GM18505 (cell line): ENCODE measurements at regions not wholly inside any gene's neighbourhood (a gene's known extent, or its start where the extent isn't known, plus 50 kb on each side); places are given as distances from the start of the nearest gene placed in this dataset.

Source experiments
- ATAC-seq: cut with Tn5 transposase; IDR thresholded peaks from one replicate; pipeline ENCODE4 v1.9.1; 2021; ENCODE audit not compliant: unreplicated experiment
- POLR2A ChIP-seq: IDR thresholded peaks from 4 replicates; pipeline ENCODE4 v1.6.1; 2011; ENCODE audit warnings: borderline replicate concordance; ENCODE audit not compliant: insufficient read depth, insufficient read length; ENCODE audit errors: extremely low read depth

- no peak for ATAC-seq
- TF ChIP-seq POLR2A, result no peak
Measured at GRCh38 chr6:40185486-40185885, 251.2 kb upstream of the MOCS1 start.

GRCh38 chr6:40183902-40184301 is 249.6 kb upstream of the MOCS1 start:
- ATAC-seq, result no peak
- no peak for TF ChIP-seq POLR2A

DNA sequence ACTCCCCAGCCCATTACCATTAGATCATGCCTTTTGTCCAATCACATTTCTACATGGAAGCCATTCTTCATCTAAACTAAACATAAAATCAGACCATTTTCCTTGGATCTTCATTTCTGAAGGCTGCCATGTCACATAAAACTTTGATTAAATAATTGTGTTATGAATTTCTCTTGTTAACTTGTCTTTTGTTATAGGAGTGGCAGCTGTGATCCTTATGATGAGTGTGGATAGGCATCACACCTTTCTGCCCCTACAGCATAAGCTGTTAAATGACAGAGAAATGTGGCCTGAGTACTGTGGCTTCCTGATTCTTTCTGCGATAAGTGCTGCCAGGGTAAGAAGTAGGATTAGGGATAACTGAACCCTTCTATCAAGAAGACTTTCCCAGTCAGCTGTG is 247.1 kb upstream of the MOCS1 start:
- ATAC-seq, result no peak
- TF ChIP-seq POLR2A, result no peak

DNA sequence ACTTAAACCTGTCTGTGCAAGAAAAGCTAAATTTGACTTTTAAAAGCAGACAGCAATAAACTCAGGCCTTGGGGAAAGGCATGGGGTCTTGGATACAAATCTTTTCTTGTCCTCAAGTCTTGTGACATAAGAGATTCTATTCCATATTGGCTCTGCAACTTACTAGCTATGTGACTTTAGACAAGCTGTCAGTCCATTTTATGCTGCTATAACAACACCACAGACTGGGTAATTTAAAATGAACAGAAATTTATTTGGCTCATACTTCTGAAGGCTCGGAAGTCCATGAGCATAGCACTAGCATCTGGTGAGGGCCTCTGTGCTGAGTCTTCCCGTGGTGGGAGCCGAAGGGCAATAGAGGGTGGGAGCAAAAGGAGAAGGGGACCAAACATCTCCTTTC is 246.0 kb upstream of the MOCS1 start:
- no peak for ATAC-seq
- no peak for TF ChIP-seq POLR2A

DNA sequence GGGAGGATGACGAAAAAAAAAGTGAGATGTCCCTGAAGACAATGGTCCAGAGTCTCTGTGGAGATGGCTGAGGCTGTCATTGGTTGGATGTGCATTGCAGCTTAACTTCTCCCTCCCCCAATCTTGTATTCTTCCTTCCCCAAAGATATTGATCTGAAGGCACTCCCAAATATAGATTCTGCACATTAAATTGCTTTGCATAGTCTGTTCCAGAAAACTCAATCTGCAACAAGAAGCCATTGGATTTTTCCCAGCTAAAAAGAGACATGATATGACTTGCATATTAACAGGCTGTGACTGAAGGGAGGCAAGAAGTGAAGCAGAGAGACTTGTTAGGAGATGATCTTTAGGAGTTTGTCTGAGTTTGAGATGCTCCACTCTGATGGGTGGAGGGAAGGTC is 245.2 kb upstream of the MOCS1 start:
- TF ChIP-seq POLR2A, result no peak
- no peak for ATAC-seq

DNA sequence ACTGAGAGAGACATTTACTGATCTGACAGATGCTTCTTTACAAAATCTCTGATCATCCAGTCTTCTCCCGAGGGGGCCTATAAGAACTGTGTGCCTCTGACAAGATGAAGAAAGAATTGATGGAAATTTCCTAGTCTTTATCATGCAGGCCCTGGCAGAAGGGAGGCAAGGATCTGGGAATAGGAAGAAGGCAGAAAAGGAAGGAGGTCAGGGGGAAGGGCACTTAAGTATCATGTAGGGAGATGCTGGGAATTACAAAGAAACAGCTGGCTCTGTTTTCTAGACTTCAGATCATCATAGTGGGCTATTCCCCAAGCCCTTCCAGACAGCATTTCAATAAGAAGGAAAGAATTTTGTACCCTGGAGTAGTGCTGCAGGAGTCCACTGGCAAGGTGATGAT is 243.3 kb upstream of the MOCS1 start:
- no peak for ATAC-seq
- no peak for TF ChIP-seq POLR2A

DNA sequence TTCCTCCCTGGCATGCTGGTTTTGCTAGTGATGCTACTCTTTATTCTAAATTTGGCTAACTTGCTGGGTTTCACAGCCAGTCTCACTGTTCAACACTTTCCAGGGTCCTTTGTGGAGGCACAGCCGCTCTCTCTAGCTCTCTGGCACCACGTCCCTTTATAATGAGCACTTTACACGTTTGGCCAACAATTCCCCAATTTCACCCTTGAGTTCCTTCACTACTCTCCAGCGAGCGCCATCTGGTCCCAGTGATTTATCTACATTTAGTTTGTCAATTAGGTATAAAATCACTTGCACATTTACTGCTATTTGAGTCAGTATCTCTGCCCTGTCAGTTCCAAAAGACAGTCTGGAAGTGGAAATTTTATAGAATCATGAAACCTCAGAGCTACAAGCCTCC is 241.9 kb upstream of the MOCS1 start:
- no peak for ATAC-seq
- TF ChIP-seq POLR2A, result no peak

DNA sequence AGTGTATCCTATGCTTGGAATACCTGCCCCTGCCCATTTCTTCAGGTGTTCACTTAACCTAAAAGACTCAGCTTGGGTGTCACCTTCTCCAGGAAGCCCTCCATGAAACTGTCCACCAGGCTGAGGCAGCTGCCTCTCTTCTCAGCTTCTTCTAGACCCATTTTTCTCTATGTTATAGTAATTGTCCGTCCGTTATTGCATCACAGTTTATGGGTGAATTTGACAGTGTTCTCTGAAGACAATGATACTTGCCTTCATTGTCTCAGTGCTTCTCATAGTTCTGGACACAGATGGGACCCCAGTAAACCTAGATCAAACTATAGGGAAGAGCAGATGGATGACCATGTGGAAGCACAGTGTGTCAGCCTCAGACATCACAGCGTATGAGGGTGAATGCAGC is 238.0 kb upstream of the MOCS1 start:
- no peak for ATAC-seq
- no peak for TF ChIP-seq POLR2A

DNA sequence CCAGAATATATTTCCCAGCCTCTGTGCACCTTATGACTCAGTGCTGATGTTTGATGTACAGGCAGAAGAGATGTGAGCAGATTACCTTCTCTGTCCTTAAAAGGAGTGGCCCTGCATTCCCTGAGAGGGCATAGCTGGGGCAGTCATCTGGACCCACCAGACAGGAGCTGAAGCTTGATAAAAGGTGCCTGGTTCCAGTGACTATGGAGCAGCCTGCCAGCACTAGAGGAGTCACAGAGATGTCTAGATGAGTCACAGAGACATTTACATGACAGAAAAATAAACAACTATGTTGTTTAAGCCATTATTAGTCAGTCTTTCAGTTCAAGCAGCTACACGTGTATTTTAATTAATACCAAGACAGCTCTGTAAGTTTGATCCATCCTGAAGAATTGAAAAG is 237.1 kb upstream of the MOCS1 start:
- no peak for TF ChIP-seq POLR2A
- ATAC-seq, result no peak

GRCh38 chr6:40170856-40171255 is 236.6 kb upstream of the MOCS1 start:
- no peak for TF ChIP-seq POLR2A
- ATAC-seq, result no peak

DNA sequence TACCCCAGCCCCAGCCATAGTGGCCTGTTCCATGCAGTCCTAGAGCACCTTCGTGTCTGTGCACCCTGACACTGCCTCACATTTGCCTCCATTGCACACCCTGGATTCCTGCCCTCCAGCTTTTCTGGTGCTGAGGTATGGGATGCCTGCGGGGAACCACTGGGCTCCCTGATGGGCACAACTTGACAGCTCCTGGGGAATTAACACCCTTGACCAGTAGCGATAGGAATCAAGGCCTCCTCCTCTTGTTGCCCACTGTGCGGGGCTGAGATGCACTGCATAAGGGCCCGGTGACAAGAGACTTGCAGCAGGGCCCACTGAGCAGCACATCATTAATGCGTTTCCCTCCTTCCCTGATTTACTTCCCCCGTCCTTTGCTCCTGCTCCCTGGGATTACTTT is 235.6 kb upstream of the MOCS1 start:
- no peak for ATAC-seq

DNA sequence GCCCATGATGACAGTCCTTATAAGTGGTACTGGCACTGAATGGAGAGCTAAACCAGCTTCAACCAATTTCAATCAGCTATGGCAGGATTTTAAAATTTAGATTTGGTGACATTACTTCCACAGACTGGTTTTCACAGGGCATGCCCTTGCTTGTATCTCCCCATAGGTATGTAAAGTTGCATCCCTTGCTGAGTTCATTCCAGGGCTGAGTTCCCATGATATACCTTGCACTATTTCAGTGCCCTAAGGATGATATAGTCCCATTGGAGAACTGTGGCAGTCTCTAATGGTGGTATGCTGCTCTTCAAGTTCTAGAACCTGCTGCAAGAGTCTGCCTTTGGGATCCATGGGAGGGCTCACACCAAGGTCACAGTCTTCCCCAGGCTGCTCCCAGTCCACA is 232.7 kb upstream of the MOCS1 start:
- TF ChIP-seq POLR2A, result no peak
- ATAC-seq, result no peak

More for the DNA sequence above, 235.6 kb upstream of the MOCS1 start:
- TF ChIP-seq POLR2A, result no peak

DNA sequence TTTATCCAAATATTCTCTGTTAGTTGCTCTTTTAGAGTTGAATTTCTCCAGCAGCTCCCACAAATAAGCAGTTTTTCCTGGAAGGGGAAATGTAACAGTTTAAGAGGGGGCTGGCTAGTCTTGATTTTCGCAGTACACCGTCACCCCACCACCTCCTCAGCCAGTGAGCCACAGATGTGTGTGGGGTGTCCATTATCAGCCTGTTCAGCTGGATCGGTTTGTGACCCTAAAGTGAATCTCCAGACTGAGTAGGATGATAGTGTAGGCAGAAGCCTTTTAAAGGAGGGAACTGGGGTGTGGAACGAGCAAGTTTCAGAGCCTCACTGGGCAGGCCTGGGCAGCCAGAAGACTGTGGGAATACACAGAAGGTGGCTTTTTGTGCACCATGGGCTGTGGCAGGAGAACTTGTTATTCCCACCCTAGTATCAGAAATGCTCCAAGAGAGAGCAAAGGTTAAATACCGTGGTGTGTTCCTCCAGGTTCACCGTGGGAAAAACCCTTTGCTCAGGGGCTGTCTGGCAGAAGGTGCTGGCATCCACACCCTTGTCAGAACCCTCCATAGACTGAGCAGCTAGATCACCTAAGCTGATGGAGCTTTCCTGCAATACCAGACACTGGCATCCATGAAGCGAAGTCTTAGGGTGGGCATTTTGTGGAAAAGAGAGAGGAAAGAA is 230.9 kb upstream of the MOCS1 start:
- TF ChIP-seq POLR2A, result no peak
- no peak for ATAC-seq

- ATAC-seq, result no peak
- TF ChIP-seq POLR2A, result no peak
Measured at GRCh38 chr6:40164345-40164755, 230.1 kb upstream of the MOCS1 start.

- no peak for ATAC-seq
- TF ChIP-seq POLR2A, result no peak
Measured at GRCh38 chr6:40163924-40164323, 229.7 kb upstream of the MOCS1 start.
